Stimulated activated CD8-positive, alpha-beta memory T cell treated with anti-CD3 and anti-CD28 coated beads, Interleukin-4, amount 100 ng/mL, for 4 hours (primary cell): ENCODE measurements at regions not wholly inside any gene's neighbourhood (a gene's known extent, or its start where the extent isn't known, plus 50 kb on each side); places are given as distances from the start of the nearest gene placed in this dataset.
"Not testable (repeated sequence)": the region's sequence is repeated elsewhere in the genome, so short reads cannot be mapped to it uniquely, and the experiment has no call there.

Source experiments
- DNase-seq, 2 donors: peaks; one replicate each; pipeline ENCODE4 v3.0.0-alpha.2; 2020; ENCODE audit warnings: low read depth in 2 of 2, low spot score in 1 of 2

GRCh38 chr14:105926373-105927095 lies 400.2 kb downstream of the TMEM121 start:
- DNase-seq, result no peak

GRCh38 chr14:105927096-105928060 lies 401.0 kb downstream of the TMEM121 start:
- no peak for DNase-seq

DNA sequence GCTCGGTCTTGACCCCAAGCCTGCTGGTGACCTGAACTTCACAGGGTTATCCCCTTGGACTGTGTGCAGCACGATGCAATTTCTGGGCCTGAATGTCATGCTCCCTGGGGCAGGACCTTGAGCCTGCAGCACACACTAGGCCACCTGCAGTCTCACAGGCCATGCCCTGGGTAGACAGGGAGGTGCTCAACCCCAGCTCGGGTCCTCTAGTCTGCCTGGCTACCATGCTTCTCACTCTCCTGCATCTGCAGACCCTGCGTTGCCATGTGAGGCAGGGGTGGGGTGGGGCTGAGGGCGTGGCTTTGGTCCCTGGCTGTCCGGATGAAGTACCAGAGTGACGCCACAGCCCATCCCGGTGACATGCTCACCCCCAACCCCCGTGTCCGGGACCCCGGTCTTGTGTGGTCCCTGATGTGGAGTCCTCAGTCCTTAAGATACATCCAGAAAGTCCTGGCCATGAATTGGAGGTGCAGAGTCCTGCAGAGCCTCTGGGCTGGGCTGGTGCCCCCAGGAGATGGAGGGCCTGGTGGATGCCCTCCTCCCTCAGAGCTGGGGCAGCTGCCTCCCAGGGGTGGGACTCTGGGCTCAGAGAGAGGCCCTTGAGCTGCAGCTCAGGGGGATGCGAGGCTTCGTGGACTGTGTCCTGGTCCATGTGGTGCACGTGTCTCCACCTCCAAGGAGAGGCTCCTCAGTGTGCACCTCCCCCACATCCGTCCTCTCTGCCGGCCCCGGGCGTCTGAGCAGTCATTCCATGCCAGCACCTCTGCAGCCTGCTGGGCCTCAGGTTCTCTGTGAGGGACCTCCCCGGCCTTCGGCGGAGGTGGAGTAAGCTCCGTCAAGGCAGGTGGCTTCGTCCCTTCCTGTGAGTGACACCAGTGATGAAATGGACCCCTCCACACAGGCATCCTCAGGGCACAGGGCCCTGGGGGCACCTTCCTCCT lies 402.1 kb downstream of the TMEM121 start:
- not testable (repeated sequence) for DNase-seq

DNA sequence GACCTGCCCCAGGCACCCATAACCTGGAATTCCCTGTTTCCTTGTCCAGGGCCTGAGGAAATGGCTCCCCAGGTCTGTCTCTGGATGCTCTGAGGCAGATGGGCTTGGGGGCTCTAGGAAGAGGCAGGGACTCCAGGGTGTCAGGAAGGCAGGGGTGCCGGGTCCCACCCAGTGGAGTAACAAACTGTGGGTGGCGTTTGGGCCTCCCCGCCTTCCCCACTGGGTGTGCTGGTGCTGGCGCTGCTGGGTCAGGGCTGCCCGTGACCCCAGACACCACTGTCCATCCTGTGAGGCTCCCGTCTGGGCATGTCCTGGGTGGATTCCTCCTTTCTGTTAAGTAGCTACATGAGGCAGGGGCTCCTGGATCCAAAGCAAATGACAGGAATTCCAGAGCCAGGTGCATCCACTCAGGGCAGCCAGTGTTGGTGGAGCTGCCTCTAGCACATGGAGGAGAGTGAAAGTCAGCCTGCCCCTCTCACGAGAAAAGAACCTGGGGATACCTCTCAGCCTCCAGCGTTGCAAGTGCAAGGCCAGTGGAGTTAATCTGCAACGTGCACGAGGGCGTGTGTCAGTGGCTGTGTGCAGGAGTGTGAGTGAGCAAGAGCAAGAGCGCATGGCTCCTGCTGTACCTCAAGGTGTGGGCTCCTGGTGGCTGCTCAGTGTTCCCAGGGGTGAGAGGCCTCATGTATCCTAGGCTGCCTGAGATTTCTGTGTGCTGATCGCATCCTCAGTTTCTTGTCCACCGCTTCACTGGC lies 403.1 kb downstream of the TMEM121 start:
- no peak for DNase-seq

DNA sequence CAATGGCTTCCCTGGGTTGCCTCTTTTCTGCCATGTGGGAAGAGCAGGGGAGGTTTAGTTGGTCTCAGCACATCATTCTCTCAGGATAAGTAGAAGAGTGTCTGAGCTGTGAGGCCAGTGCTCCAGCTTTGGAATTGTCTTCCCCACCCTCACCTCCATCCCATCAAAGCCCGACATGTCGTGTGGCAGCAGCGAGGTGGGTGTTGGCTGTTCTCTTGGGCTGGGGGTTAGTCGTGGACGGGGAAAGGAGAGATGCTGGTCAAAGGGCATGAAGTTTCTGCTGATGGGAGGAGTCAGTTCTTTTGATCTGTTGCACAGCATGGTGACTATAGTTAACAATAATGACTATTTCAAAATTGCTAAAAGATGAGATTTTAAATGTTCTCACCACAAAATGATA lies 404.2 kb downstream of the TMEM121 start:
- no peak for DNase-seq

- no peak for DNase-seq
These were observed 405.6 kb downstream of the TMEM121 start for GRCh38 chr14:105931808-105932483.

DNA sequence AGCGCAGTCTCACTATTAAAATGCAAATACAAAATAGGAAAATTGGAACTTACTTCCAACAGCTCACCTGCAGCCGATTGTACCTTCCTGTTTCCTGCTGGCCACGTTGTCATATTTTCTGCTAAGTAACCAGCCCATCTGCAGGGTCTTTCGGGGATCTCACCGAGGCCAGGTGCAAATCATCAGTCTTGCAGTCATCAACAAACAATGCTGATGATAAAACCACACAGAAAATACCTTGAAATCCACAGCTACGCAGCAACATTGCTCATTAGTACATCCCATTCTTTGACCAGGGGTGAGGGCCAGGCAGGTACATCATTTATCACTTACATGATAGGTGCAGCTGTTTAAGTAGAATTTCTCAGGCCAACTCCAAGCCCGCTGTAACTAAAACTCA lies 406.9 kb downstream of the TMEM121 start:
- no peak for DNase-seq

DNA sequence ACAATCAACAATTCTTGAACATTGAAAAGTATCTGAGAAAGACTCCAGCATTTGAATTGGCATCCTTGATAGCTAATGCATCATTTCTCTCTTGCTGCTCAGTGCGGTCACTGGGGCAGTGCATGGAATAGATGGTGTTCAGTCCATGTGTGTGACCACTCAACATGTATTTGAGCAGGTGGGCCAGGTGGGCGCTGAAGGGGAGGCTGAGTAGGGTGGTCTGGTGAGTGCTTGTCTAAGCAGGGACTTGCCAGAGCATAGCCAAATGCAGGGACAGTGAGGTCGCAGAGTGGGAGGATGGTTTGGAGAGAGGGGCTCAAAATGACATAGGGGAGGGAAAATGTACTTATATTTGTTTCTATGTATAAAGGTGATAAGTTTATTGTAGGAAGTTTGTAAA lies 409.0 kb downstream of the TMEM121 start:
- DNase-seq, result no peak

GRCh38 chr14:105937253-105938054 lies 411.1 kb downstream of the TMEM121 start:
- DNase-seq, result no peak

DNA sequence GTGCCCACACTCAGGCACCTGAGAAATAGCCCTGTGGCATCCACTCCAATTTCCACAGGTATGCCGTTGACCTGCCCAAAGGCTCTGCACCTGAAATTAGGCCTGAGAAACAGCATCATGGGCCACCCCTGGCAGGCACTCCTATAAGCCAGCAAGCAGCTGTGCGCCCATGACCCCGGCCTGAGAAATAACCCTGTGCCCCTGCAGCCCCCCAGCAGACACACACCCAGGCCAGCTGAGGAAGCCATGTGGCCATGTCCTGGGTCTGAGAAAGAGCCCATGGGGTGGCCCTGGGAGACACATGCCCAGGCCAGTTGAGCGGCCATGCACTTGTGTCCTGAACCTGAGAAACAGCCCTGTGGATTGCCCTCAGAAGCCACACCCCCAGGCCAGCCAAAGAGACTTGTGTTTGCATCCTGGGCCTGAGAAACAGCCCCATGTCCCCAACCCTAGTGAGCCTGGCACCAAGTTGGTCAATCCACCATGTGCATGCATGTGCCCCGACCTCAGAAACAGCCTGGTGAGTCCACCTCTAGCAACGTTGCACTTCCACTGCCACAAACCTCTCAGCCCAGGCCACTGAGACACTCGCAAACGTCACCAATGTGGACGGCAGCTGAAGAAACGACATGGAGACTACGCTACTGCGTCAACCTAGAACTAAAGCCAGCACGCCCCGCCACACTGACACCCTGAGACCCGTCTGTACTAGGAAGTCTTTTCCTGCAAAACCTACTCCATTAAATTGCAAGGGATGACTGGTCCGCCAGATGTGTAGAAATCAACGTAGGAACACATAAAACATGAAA lies 411.9 kb downstream of the TMEM121 start:
- no peak for DNase-seq

DNA sequence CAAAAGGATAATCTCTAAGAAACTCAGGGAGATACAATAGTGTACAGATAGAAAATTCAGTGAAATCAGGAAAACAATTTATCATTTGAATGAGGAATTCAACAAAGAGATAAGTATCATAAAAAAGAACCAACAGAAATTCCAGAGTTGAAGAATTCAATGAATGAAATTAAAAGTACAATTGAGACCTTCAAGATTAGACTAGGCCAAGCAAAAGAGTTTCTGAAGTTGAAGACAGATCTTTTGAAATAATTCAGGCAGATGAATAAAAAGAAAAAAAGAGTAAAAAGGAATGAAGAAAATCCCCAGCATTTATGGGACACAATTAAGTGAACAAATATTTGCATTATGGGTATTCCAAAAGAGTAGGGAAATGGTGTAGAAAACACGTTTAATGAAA lies 412.6 kb downstream of the TMEM121 start:
- DNase-seq, result no peak

DNA sequence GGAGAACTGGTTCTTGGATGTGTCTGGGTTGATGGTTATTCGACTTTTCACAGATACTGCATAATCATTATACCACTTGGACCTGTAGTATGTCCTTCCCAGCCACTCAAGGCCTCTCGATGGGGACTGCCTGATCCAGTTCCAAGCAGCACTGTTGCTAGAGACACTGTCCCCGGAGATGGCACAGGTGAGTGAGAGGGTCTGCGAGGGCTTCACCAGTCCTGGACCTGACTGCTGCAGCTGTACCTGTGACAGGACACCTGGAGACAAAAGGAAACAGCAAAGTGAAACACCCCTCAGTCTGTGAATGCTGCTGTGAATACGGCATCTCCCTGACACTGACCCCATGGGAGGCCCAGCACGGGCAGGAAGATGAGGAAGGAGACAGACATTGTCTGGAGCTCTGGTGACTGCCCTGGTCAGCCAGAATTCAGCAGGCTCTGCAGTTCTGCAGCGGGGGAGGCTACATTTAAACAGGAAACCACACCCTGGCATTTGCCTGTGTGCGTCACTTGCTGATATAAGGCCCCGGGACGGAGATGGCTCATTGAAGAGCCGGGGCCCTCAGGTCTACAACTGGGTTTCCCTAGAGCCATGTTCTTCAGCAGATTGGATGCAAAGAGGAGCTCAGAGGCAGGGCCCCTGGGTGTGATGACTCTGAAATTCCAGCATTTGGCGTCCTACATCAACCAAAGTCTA lies 413.6 kb downstream of the TMEM121 start:
- DNase-seq, result no peak

DNA sequence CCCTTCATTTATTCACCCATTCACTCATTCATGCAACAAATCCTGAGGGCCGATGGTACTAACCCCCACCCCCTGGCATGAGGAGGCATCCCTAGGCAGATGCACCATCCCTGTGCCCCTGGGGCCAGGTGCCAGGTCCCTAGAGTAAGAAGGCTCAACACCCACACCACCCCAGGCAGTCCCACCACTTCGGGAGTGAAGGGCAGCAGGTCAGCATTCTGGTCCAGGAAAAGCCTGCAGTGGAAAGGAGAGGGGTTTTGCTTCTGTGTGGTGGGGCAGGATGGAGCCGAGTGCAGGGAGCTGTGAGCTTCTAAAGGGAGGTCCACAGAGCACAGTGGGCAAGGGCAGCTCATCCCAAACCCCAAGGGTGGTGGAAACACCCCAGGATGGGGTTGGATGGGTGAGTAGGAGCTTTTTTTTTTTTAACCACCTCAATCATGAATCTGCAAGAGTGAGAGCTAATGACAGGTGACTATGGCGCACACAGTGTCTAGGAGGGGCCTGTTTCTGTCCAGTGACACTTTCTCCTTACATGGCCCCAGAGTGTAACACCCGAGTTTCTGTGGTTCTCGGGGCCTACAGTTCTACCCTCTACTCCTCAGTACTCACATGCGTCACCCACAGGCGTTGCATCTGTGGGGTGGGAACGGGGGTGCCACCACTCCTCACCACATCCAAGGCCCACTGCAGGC lies 414.3 kb downstream of the TMEM121 start:
- DNase-seq, result no peak

DNA sequence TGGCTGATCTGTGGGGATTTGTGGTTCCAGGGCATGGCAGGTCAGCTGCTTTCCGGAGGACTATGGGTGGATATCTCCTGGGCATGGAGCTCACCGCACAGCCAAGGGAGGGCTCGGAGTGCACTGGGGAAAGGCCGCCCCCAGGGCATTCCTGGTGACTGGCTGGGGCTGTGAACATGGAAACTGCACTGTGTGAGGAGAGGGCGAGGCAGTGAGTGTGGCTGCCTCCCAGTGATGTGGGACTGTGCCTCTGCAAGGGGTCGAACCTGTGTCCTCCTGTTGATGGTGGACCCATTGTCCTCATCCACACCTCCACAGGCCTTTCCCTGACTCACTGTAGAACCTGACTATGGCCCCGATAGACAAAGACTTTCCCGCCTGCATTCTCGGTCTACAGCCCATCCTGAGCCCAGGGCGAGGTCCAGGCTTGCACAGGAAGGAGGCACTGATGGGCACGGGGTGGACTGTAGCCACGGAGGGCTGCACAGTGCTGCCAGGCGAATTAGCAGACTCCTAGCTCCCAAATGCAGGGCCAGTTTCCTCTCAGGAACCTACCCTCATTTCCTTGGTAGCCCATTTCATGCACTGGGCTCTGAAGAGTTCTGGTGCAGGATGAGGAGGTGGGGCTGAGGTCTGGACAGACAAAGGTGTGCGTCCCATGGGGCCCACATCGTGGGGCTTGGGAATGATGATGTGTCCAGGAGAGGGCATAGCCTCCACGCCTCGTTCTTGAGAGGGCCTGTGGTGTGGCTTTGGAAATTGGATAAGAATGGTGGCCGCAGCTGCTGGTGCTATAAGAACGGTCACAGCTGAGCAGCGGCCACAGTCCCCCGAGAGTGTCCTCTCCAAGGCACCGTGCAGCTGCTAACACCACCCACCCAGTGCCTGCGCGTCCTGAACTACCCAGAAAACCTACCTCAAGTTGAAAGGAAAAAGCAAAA lies 415.1 kb downstream of the TMEM121 start:
- DNase-seq, result no peak

DNA sequence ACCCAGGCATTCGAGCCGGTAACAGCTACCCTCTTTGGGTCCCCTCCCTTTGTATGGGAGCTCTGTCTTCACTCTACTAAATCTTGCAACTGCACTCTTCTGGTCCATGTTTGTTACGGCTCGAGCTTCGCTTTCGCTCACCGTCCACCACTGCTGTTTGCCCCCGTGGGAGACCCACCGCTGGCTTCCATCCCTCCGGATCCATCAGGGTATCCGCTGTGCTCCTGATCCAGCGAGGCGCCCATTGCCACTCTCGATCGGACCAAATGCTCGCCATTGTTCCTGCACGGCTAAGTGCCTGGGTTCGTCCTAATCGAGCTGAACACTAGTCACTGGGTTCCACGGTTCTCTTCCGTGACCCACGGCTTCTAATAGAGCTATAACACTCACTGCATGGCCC lies 416.3 kb downstream of the TMEM121 start:
- DNase-seq, result not testable (repeated sequence)
